Tibial nerve (tissue), 4 donors: ENCODE measurements at regions not wholly inside any gene's neighbourhood (a gene's known extent, or its start where the extent isn't known, plus 50 kb on each side); places are given as distances from the start of the nearest gene placed in this dataset.

Experiments used
- DNase-seq, 2 donors: peaks; one replicate each; pipeline ENCODE4 v3.0.0-alpha.2; 2019; ENCODE audit warnings: low spot score in 2 of 2
- H3K27ac ChIP-seq, 4 donors: fragments of 200-600 bp; sonication (generic) in 3 of 4; one replicate each; pipeline ENCODE4 v1.5.1; 2017 to 2019; ENCODE audit warnings: mild to moderate bottlenecking in 1 of 4
- H3K27me3 ChIP-seq, 2 donors: fragments of 200-600 bp; sonication (generic) in 1 of 2; one replicate each; pipeline versions ENCODE4 v1.5.1 to v1.6.0; 2017 to 2019
- H3K36me3 ChIP-seq, 3 donors: fragments of 200-600 bp; sonication (generic); one replicate each; pipeline ENCODE4 v1.5.1; 2018 to 2019
- H3K4me1 ChIP-seq, 4 donors: fragments of 200-600 bp; sonication (generic) in 3 of 4; one replicate each; pipeline ENCODE4 v1.5.1; 2017 to 2019
- H3K4me3 ChIP-seq, 4 donors: fragments of 200-600 bp; sonication (generic) in 3 of 4; one replicate each; pipeline ENCODE4 v1.5.1; 2017 to 2019; ENCODE audit warnings: mild to moderate bottlenecking in 1 of 4, moderate library complexity in 1 of 4
- H3K9me3 ChIP-seq, 4 donors: fragments of 200-600 bp; sonication (generic) in 3 of 4; one replicate each; pipeline ENCODE4 v1.5.1; 2017 to 2019
- CTCF ChIP-seq, 5 experiments: fragments of 200-600 bp in 3 of 5; fragments of 450-650 bp in 2 of 5; sonication (generic) in 3 of 5; IDR thresholded peaks; one replicate each; pipeline ENCODE4 v1.5.1; 2016 to 2019; ENCODE audit warnings: antibody characterized with exemption in 5 of 5, mild to moderate bottlenecking in 3 of 5, moderate library complexity in 2 of 5
- EP300 ChIP-seq, 2 donors: sonication (generic); formaldehyde crosslinking; IDR thresholded peaks; one replicate each; pipeline ENCODE4 v1.6.1; 2017; ENCODE audit warnings: antibody characterized with exemption in 2 of 2, mild to moderate bottlenecking in 1 of 2
- POLR2A ChIP-seq, 2 donors: fragments of 450-650 bp; IDR thresholded peaks; one replicate each; pipeline ENCODE4 v1.6.1; 2017; ENCODE audit warnings: antibody characterized with exemption in 2 of 2, mild to moderate bottlenecking in 2 of 2, moderate library complexity in 2 of 2
- whole genome bisulfite sequencing, 2 donors: methylation state at CpG; one replicate each; pipeline ENCODE4 v1.1.5; 2018; 5-methylcytosine and 5-hydroxymethylcytosine counted together

- no peaks in the 10 kb centered on the region for H3K4me1 ChIP-seq
- DNase-seq = no peak
- H3K36me3 ChIP-seq = no peaks in the 10 kb centered on the region
- no peaks in the 10 kb centered on the region for H3K9me3 ChIP-seq
- no peaks in the 10 kb centered on the region for H3K27me3 ChIP-seq
- H3K4me3 ChIP-seq = no peak overlapping the region
- no peak overlapping the region for H3K27ac ChIP-seq
- no peak for TF ChIP-seq CTCF (IDR thresholded peaks at IDR 0.05)
- WGBS, 2 donors = 85 to 90% methylated on average over 2 of the region's 2 CpGs
Measured at GRCh38 chr3:25096536-25096935, 331.5 kb upstream of the RARB start.

DNA sequence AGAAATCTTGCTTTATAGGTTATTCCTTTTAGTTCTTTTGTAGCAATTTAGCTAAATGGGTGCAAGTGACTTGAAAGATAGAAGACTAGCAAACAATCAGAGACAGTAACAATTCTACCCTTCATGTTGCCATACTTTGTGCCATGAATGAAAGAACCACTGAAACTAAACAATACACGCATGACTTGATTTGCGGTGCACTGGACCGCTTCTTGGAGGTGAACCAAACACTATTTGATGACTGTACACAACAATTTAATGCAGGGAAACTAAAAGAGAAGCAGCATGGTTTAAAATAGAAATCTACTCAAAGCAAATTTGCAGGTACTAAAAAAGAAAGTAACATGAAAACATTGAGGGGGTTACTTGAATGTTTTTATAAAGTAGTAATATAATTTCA lies 331.0 kb upstream of the RARB start:
- Histone ChIP-seq H3K9me3 (no peaks in the 10 kb centered on the region), H3K4me3 (no peak overlapping the region), H3K36me3 (no peaks in the 10 kb centered on the region), H3K27ac (no peak overlapping the region), H3K4me1 (no peaks in the 10 kb centered on the region), H3K27me3 (no peaks in the 10 kb centered on the region)
- 88 to 91% methylated on average over 3 of the region's 3 CpGs for WGBS, 2 donors
- DNase-seq = no peak
- TF ChIP-seq EP300 (IDR thresholded peaks at IDR 0.05) (no peak), CTCF (IDR thresholded peaks at IDR 0.05) (no peak), POLR2A (IDR thresholded peaks at IDR 0.05) (no peak)

GRCh38 chr3:25099666-25100065 lies 328.4 kb upstream of the RARB start:
- WGBS, 2 donors = 85 to 89% methylated on average over 9 of the region's 9 CpGs
- DNase-seq = no peak
- no peaks in the 10 kb centered on the region for H3K27me3 ChIP-seq
- H3K36me3 ChIP-seq = no peaks in the 10 kb centered on the region
- TF ChIP-seq EP300 (IDR thresholded peaks at IDR 0.05) (no peak), POLR2A (IDR thresholded peaks at IDR 0.05) (no peak), CTCF (IDR thresholded peaks at IDR 0.05) (no peak)
- no peak overlapping the region for H3K4me3 ChIP-seq
- H3K9me3 ChIP-seq = no peaks in the 10 kb centered on the region
- H3K4me1 ChIP-seq = no peaks in the 10 kb centered on the region
- H3K27ac ChIP-seq = no peak overlapping the region

DNA sequence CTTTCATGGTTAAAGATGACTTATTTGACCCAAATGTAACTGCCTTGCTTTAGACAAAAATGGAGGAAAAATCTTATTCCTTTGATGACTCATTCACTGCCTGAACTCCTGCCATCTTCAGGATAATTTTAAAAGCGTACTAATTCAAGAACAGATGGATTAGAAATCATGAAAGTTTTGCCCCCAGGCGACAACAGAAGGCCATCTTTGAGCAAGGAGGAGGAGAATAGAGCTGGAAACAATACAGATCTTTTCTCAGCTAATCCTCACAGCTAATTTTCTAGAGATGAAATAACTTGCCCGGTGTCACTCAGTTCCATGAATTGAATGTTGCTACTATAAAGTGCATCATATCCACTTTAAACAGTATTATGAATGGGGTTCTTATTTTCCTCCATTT lies 324.7 kb upstream of the RARB start:
- H3K27me3 ChIP-seq = no peaks in the 10 kb centered on the region
- 64 to 75% methylated on average over 3 of the region's 3 CpGs for WGBS, 2 donors
- no peaks in the 10 kb centered on the region for H3K36me3 ChIP-seq
- DNase-seq = no peak
- no peak overlapping the region for H3K27ac ChIP-seq
- TF ChIP-seq EP300 (IDR thresholded peaks at IDR 0.05) = no peak
- no peak for TF ChIP-seq POLR2A (IDR thresholded peaks at IDR 0.05)
- no peak for TF ChIP-seq CTCF (IDR thresholded peaks at IDR 0.05)
- no peaks in the 10 kb centered on the region for H3K9me3 ChIP-seq
- H3K4me1 ChIP-seq = no peaks in the 10 kb centered on the region
- no peak overlapping the region for H3K4me3 ChIP-seq

DNA sequence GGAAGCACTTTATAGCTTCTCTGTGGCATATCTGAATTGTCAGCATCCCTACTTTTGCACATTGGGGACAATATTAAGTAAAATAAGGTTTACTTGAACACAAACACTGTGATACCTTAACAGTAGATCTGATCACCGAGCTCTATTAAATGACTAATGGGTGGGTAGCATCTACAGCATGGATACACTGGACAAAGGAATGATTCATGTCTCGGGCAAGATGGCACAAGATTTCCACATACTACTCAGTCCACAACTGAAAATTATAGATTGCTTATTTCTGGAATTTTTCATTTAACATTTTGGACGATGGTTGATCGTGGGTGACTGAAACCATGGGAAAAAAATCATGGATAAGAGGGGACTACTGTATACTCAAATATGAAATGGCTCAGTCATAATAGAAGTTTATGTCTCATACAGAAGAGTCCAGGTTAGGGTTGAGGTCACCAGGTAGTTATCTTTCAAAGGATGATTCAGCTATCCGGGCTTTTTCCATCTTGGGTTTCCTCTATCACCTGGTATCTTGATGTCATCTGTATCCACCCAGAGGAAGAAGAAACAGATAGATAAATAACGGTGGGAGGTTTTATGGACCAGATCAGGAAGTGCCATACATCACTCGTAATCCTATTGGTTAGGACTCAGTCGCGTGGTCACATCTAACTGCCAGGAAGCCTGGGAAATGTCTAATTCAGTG lies 320.0 kb upstream of the RARB start:
- Histone ChIP-seq H3K36me3 (no peaks in the 10 kb centered on the region), H3K27ac (no peak overlapping the region), H3K9me3 (no peaks in the 10 kb centered on the region), H3K27me3 (no peaks in the 10 kb centered on the region), H3K4me3 (no peak overlapping the region), H3K4me1 (no peaks in the 10 kb centered on the region)
- WGBS, 2 donors = 85 to 91% methylated on average over 9 of the region's 9 CpGs
- TF ChIP-seq CTCF (IDR thresholded peaks at IDR 0.05) (no peak), EP300 (IDR thresholded peaks at IDR 0.05) (no peak), POLR2A (IDR thresholded peaks at IDR 0.05) (no peak)
- no peak for DNase-seq
